ENCODE measurements at regions not wholly inside any gene's neighbourhood (a gene's known extent, or its start where the extent isn't known, plus 50 kb on each side); places are given as distances from the start of the nearest gene placed in this dataset.

GRCh38 chr6:140909625-140910024 is 1223.1 kb upstream of the GJE1 start:
- TF ChIP-seq CEBPB (tag; IDR thresholded peaks at IDR 0.05) (no peak), SRSF1 (IDR thresholded peaks at IDR 0.05; ENCODE audit: low read depth, low read length) (no peak), MAX (CRISPR knock-in tag; IDR thresholded peaks at IDR 0.05) (no peak), KDM1A (IDR thresholded peaks at IDR 0.05) (no peak), CTCF (IDR thresholded peaks at IDR 0.05 in 2 of 3, conservative IDR thresholded peaks at IDR 0.05 in 1 of 3; ENCODE audit: insufficient read depth in 2 of 3, low read depth in 1 of 3, low read length in 3 of 3) (no peak), RBM34 (IDR thresholded peaks at IDR 0.05; ENCODE audit: borderline replicate concordance, insufficient read depth, low read length) (no peak), RAD51 (IDR thresholded peaks at IDR 0.05; ENCODE audit: borderline replicate concordance, low read depth) (no peak), POLR2A (conservative IDR thresholded peaks at IDR 0.05) (no peak), EP300 (IDR thresholded peaks at IDR 0.05; ENCODE audit: low read length) (no peak), VEZF1 (CRISPR knock-in tag; IDR thresholded peaks at IDR 0.05) (no peak), ZNF592 (IDR thresholded peaks at IDR 0.05) (no peak), JUND (IDR thresholded peaks at IDR 0.05; ENCODE audit: borderline replicate concordance, low read depth, low read length) (no peak), JUND (tag; IDR thresholded peaks at IDR 0.05; ENCODE audit: borderline replicate concordance, low read depth, low read length) (no peak), EZH2 (IDR thresholded peaks at IDR 0.05; ENCODE audit: borderline replicate concordance, low read depth, low read length) (no peak)

Measured in K562 (cell line).